Left hindlimb (tissue), 1 donor: ENCODE measurements at regions not wholly inside any gene's neighbourhood (a gene's known extent, or its start where the extent isn't known, plus 50 kb on each side); places are given as distances from the start of the nearest gene placed in this dataset.

Experiments
- DNase-seq: peaks from one replicate; pipeline ENCODE4 v3.0.0-alpha.2; 2018

DNA sequence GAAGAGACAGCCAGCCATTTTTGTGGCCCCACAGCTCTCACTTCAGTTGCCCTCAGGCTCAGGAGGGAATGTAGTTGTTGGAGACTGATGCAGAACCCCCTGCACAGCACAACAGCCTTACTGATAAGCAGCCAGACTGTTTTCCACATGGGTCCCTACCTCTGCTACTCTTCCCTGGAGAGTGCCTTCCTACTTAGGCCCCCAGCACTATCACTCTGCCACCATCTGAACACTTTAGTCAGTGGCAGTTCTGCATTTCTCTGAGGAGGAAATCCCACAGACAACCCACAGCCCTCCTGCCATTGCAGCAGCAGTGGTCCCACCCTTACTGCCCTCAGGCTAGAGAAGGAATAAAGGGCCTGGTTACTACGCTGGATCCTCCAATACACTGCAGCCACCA, 61.8 kb upstream of the PTPRD start:
- no peak for DNase-seq

DNA sequence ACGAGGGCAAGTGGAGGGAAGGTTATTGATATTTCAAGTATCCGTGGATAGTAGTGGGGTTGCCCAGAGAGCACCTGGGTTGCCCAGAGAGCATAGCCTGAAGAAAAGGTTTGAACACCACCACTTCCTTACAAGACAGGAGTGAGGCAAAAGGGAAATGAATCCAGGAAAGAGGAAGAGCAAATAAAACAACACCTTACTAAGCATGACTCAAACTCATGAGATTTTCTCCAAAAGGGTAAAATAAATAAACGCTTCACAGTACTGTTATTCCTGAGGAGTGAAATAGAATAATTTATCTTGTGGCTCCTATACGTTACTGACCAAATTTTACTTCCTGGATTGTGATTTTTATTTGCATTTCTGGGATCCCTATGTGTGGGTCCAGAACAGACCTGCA, 65.2 kb upstream of the PTPRD start:
- DNase-seq: no peak

- DNase-seq: no peak
These were observed 66.0 kb upstream of the PTPRD start for GRCh38 chr9:10678790-10679189.

DNA sequence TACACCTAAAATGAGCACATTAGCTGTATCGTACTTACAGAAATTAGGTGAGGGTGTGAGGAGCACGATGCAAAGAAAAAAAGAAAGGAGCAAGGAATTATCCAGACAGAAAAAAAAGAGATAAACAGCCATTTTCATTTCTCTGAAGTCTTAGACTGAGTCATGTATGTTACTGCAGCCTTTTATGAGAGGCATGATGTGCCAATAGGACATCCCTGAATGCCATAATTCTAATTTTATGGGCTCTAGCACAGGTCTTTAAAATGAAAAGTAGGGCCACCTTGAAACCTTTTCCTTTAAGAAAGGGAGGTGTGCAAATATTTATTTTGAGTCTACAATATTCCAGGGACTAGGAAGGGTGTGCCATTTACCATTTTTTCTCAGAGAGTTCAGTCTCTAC, 74.1 kb upstream of the PTPRD start:
- DNase-seq: no peak

DNA sequence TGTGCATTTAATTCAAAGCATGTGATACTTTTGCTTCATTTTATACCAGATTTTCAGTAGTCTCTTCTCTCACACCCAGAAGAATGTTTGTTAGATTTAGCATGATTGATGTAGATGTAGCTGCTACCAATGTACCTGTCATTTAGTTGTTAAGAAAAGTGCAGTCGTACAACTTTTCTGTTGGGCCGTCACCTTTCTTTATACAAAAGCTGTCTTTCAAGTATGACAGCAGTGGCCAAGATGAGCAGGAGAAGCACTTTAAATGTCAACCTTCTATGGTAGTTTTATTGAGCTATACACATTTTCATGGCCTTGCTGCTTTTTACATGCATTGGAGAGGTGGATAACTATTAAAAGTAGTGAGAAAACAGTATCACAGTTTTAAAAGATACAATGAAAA, 77.7 kb upstream of the PTPRD start:
- DNase-seq: no peak

GRCh38 chr9:10697044-10697443, 84.2 kb upstream of the PTPRD start:
- no peak for DNase-seq

DNA sequence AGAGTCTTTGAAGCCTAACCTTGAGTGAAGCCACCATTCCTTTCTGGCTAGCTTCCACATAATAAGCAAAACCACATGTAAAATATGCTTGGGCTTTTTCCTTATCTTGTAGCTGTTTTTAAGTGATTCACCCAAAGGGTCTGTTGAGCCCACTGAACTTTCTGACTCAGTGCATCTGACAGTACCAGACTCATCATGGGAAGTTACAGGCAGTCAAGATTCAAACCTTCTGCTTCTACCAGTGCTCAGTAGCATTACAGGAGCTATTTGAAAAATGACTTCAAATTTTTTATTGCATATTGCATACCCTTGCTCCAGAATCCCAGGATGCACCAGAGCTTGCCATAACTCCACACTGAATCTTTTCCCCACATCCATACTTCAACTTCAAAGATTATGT, 87.5 kb upstream of the PTPRD start:
- no peak for DNase-seq

- DNase-seq: no peak
These were observed 88.1 kb upstream of the PTPRD start for GRCh38 chr9:10700915-10701314.

- DNase-seq: no peak
These were observed 89.1 kb upstream of the PTPRD start for GRCh38 chr9:10701906-10702305.

GRCh38 chr9:10703139-10703538, 90.3 kb upstream of the PTPRD start:
- no peak for DNase-seq

DNA sequence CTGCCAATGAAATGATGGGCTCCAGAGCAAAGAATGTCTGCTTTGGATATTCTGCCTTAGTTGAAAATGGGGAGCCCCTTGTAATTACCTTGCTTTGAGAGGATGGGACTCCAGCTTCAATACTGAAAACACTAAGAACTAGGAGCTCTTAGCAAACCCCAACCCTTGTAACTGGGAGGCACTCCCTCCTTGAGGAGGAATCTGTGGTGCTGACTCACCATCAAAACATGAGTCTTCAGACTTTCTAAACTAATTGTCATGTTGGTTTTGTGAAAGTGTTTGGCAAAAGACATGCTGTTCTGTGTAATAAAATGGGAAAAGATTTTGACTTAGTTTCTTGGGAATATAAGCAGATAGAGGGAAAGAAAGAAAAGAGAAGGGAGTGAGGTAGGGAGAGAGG, 91.9 kb upstream of the PTPRD start:
- DNase-seq: no peak

GRCh38 chr9:10705383-10705782, 92.6 kb upstream of the PTPRD start:
- DNase-seq: no peak

- no peak for DNase-seq
These were observed 94.0 kb upstream of the PTPRD start for GRCh38 chr9:10706788-10707187.

DNA sequence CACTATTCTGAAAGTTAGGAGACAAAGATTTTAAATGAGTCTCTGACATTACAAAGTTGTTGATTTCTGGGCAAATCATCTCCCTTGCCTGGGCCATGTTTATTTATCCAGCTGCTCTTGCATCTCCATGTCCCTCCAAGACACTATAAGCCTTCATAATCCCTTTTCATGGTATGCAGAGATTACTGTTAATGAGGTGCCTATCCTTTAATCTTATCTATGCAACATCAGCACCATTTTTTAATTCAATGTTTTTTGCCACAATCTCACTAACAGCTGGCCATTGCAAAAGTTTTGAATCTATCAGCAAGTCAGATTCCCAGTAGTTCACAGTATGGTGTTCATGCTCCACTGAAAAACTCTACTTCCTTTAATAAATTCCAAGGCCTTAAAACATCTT, 108.5 kb upstream of the PTPRD start:
- DNase-seq: no peak

GRCh38 chr9:10729213-10729612, 116.4 kb upstream of the PTPRD start:
- no peak for DNase-seq

DNA sequence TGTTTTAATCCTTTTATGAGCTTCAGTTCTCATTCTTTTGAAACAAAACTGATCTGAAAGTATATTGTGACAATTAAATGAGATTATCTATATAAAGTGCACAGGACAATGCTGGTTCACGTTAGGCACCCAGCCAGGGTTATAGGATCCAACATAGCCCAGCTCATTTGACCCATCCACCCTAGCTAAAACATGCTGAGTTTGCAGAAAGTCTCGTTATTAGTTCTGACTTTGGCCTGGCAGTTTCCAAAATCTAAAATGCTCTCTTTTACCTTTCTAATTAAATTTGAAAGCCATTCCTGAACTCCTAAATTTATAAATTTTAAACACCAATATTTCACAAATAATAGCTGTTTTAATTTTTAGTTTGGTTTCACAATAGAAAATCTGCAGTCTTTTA, 131.9 kb upstream of the PTPRD start:
- DNase-seq: no peak

DNA sequence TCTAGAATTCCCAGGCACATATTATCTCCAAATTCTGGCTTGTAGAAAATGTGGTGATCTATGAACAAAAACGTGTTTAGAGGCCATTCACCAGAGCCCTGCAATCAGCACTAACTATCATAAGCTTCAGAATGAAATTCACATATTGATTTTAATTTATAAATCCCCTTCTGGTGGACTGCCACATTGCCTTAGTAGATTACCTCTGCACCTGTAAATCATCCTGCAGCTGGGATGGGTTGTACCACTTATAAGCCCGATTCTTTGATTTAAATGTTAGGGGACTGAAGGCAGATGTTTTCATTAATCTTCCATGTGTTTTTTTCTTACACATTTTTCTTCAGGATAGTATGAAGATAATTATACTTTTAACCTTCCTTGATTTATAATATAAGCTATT, 140.7 kb upstream of the PTPRD start:
- no peak for DNase-seq

DNA sequence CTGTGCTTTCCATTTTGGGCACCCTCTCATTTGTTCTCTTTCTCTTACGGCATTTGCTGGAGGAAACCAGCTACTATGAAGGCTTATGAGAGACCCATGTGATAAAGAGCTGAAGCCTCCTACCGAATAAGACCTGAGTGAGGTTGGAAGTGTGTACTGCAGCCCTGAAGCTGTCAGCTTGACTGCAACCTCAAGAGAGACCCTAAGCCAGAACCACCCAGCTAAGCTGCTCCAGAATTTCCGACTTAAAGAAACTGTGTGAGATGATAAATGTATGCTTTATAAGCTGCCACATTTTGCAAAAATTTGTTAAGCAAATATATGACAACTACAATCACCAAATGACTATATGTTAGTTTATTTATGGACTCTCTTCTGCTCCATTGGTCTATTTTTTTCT, 151.7 kb upstream of the PTPRD start:
- no peak for DNase-seq

DNA sequence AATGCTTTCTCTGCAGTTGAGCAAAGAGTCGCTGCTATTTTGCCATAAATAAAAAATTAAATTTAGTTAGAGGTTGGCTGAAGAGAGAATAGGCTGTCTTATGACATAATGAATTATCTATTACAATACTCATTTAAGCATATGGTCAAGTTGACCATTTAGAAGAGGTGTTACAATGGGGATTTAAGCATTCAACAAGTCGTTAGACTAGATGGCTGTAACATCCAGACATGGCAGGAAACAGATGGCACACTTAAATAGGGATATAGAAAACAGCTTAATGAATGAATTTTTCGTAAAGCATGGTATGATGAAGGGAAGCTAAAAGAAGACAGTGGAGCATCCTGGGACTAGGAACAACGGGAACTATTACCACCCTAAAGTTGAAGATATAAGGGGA, 160.3 kb upstream of the PTPRD start:
- DNase-seq: no peak

DNA sequence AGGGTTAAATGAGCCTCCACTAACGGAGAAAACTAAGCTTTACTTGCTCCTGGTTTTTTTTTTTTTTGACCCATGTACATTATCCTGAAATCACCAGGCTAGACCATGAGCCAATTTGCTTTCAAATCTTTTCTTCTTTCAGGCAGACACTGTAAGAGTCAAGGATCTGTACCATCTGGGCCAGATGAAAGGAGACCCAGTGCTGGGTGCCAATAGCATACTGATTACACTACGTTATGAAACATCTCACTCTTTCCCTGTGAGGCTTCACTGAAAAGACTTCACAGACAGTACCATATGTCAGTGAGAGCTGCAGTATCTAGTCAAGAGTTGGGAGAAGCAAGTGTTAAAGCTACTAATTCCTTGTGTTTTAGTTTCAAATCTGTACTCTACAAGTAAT, 161.2 kb upstream of the PTPRD start:
- DNase-seq: no peak

DNA sequence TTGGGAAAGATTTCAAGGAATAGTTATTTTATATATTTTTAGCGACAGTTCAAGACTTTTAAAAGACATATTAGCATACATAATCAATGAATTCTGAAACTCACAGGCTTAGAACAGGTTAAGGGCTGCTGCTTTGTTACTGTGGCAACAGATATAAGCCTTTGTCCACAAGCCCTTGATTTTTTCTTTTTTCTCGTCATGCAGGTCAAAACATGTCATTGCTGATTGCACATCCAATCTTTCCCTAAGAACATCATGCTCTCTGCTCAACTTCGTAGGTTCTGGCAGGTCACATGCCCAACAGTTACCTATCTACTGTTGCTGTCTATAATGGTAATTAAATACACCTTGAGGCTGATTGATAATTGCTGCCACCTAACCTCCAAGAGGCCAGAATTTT, 172.5 kb upstream of the PTPRD start:
- no peak for DNase-seq

DNA sequence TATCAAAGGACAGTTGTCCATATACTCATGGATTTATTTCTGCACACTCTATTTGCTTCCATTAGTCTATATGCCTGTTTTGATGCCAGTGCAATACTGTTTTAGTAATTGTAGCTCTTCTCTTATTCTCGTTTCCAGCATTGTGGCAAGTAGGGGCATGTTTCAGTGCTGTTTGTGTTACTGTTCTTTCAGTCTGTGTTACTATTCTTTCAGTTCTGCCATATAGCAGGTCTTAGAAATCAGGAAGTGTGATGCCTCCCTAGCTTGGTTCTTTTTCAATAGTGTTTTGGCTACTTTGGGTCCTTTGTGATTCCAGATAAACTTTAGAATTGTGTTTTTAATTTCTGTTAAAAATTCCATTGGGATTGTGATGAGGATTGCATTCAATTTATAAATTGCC, 180.5 kb upstream of the PTPRD start:
- no peak for DNase-seq

GRCh38 chr9:10804486-10804885, 191.7 kb upstream of the PTPRD start:
- DNase-seq: no peak

DNA sequence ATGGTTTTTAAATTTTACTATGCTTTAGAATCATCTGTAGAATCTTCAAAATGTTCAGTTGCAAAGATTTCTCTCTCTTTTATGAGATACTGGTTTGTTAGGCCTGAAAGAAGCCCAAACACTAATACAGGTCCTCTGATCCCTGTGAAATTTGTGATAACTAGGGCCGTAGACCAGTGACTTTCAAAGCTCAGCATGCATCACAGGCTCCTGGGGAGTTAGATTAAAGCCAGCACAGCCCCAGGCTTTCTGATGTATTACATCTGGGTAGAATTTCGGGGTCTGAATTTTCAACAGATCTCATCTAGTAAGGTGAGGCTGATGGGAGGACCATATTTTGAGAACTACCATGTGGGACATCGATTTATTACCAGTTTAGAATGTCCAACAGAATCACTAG, 194.1 kb upstream of the PTPRD start:
- DNase-seq: no peak

DNA sequence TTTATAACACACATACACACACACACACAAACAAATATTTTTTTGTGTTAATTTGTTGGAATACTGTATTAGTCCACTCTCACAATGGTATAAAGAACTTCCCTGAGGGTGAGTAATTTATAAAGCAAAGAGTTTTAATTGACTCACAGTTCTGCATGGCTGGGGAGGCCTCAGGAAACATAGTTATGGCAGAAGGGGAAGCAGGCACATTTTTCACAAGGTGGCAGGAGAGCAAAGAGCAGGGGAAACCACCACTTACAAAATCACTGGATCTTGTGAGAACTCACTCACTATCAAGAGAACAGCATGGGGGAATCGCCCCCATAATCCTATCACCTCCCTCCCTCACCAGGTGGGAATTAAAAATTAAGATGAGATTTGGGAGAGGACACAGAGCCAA, 205.4 kb upstream of the PTPRD start:
- no peak for DNase-seq

DNA sequence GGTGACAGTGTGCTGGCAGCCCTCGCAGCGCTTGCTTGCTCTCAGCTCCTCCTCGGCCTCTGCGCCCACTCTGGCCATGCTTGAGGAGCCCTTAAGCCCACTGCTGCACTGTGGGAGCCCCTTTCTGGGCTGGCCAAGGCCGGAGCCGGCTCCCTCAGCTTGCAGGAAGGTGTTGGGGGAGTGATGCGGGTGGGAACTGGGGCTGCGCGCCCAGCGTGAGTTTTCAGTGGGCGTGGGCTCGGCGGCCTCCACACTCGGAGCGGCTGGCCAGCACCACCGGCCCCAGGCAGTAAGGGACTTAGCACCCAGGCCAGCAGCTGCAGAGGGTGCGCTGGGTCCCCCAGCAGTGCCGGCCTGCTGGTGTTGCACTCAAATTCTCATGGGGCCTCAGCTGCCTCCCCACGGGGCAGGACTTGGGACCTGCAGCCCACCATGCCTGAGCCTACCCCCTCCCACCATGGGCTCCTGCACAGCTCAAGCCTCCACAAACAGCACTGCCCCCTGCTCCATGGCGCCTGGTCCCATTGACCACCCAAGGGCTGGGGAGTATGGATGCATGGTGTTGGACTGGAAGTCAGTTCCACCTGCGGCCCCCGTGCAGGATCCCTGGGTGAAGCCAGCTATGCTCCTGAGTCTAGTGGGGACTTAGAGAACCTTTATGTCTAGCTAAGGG, 223.1 kb upstream of the PTPRD start:
- no peak for DNase-seq
